HEK293 (cell line): ENCODE measurements at regions not wholly inside any gene's neighbourhood (a gene's known extent, or its start where the extent isn't known, plus 50 kb on each side); places are given as distances from the start of the nearest gene placed in this dataset.

ENCODE experiments used
- CTCF ChIA-PET: fragments of 350-600 bp; formaldehyde crosslinking; extraction: SDS; loops from one replicate; lab custom pipeline; 2021; ENCODE audit warnings: antibody characterized with exemption; lab: Yijun Ruan, JAX
- POLR2A ChIA-PET: fragments of 300-600 bp; formaldehyde crosslinking; extraction: SDS; loops from one replicate; lab custom pipeline; 2020; ENCODE audit warnings: antibody characterized with exemption, inconsistent platforms; lab: Yijun Ruan, JAX
- H3K27ac ChIP-seq: fragments of 200-500 bp; sonication (Bioruptor generic); 2 replicates; pipeline ENCODE4 v1.5.1; 2014; ENCODE audit warnings: low read depth, low read length, control low read depth, inconsistent platforms; ENCODE audit errors: extremely low read depth
- H3K36me3 ChIP-seq, 2 experiments: fragments of 200-500 bp in 1 of 2; sonication (Bioruptor generic) in 1 of 2; 1 replicate in 1 of 2; 2 replicates in 1 of 2; pipeline ENCODE4 v1.5.1; 2014 to 2017; ENCODE audit warnings: inconsistent platforms in 2 of 2, low read length in 2 of 2; ENCODE audit not compliant: control insufficient read depth in 2 of 2, insufficient read depth in 1 of 2
- H3K4me1 ChIP-seq: fragments of 200-500 bp; sonication (Bioruptor generic); 2 replicates; pipeline ENCODE4 v1.5.1; 2014; ENCODE audit warnings: mild to moderate bottlenecking, low read length, inconsistent platforms; ENCODE audit not compliant: control insufficient read depth, insufficient read depth
- H3K4me3 ChIP-seq: 2 replicates; pipeline ENCODE4 v1.5.1; 2011; ENCODE audit warnings: low read depth, mild to moderate bottlenecking, control low read depth, low read length, moderate library complexity
- H3K9me3 ChIP-seq: fragments of 200-500 bp; sonication (Bioruptor generic); 2 replicates; pipeline ENCODE4 v1.5.1; 2014; ENCODE audit warnings: low read depth, low read length, inconsistent platforms; ENCODE audit not compliant: control insufficient read depth, insufficient read depth
- KLF9 ChIP-seq: fragments of 450-650 bp; formaldehyde crosslinking; IDR thresholded peaks from 2 replicates; pipeline ENCODE4 v1.5.1; 2016; ENCODE audit warnings: missing biosample characterization, missing genetic modification characterization, low read depth
- OVOL3 ChIP-seq: fragments of 450-650 bp; formaldehyde crosslinking; IDR thresholded peaks from 2 replicates; pipeline ENCODE4 v1.5.1; 2016; ENCODE audit warnings: missing biosample characterization, missing genetic modification characterization
- ZBTB8A ChIP-seq: fragments of 450-650 bp; formaldehyde crosslinking; IDR thresholded peaks from 2 replicates; pipeline ENCODE4 v1.5.1; 2016; ENCODE audit warnings: missing biosample characterization, missing genetic modification characterization
- ZFP37 ChIP-seq: fragments of 450-650 bp; formaldehyde crosslinking; IDR thresholded peaks from 2 replicates; pipeline ENCODE4 v1.5.1; 2016; ENCODE audit warnings: missing biosample characterization, missing genetic modification characterization
- ZNF112 ChIP-seq: fragments of 450-650 bp; formaldehyde crosslinking; IDR thresholded peaks from 2 replicates; pipeline ENCODE4 v1.5.0; 2017; ENCODE audit warnings: missing biosample characterization, missing genetic modification characterization
- ZNF140 ChIP-seq: fragments of 450-650 bp; formaldehyde crosslinking; IDR thresholded peaks from 2 replicates; pipeline ENCODE4 v1.5.1; 2016; ENCODE audit warnings: missing biosample characterization, missing genetic modification characterization
- ZNF146 ChIP-seq: fragments of 450-650 bp; formaldehyde crosslinking; IDR thresholded peaks from 2 replicates; pipeline ENCODE4 v1.5.1; 2016; ENCODE audit warnings: missing biosample characterization, missing genetic modification characterization
- ZNF202 ChIP-seq: fragments of 450-650 bp; formaldehyde crosslinking; IDR thresholded peaks from 2 replicates; pipeline ENCODE4 v1.5.1; 2016; ENCODE audit warnings: missing biosample characterization, missing genetic modification characterization, borderline replicate concordance
- ZNF223 ChIP-seq: fragments of 450-650 bp; formaldehyde crosslinking; IDR thresholded peaks from 2 replicates; pipeline ENCODE4 v1.5.1; 2016; ENCODE audit warnings: missing biosample characterization, missing genetic modification characterization
- ZNF24 ChIP-seq: fragments of 450-650 bp; formaldehyde crosslinking; IDR thresholded peaks from 2 replicates; pipeline ENCODE4 v1.5.1; 2016; ENCODE audit warnings: missing biosample characterization, missing genetic modification characterization
- ZNF266 ChIP-seq: fragments of 450-650 bp; formaldehyde crosslinking; IDR thresholded peaks from 2 replicates; pipeline ENCODE4 v1.5.1; 2016; ENCODE audit warnings: missing biosample characterization, missing genetic modification characterization, low read depth
- ZNF292 ChIP-seq: fragments of 450-650 bp; formaldehyde crosslinking; IDR thresholded peaks from 2 replicates; pipeline ENCODE4 v1.5.1; 2016; ENCODE audit warnings: low read depth, missing biosample characterization, missing genetic modification characterization, borderline replicate concordance
- ZNF350 ChIP-seq: fragments of 450-650 bp; formaldehyde crosslinking; IDR thresholded peaks from 2 replicates; pipeline ENCODE4 v1.5.0; 2017; ENCODE audit warnings: missing biosample characterization, mild to moderate bottlenecking, missing genetic modification characterization
- ZNF433 ChIP-seq: fragments of 450-650 bp; formaldehyde crosslinking; IDR thresholded peaks from 2 replicates; pipeline ENCODE4 v1.5.1; 2016; ENCODE audit warnings: missing biosample characterization, missing genetic modification characterization, low read depth
- ZNF510 ChIP-seq: fragments of 450-650 bp; formaldehyde crosslinking; IDR thresholded peaks from 2 replicates; pipeline ENCODE4 v1.5.1; 2018; ENCODE audit warnings: mild to moderate bottlenecking, missing genetic modification characterization, missing biosample characterization; ENCODE audit not compliant: insufficient replicate concordance
- ZNF521 ChIP-seq: fragments of 450-650 bp; formaldehyde crosslinking; IDR thresholded peaks from 2 replicates; pipeline ENCODE4 v1.5.1; 2017; ENCODE audit warnings: missing biosample characterization, mild to moderate bottlenecking, missing genetic modification characterization
- ZNF654 ChIP-seq: fragments of 450-650 bp; formaldehyde crosslinking; IDR thresholded peaks from 2 replicates; pipeline ENCODE4 v1.5.1; 2016; ENCODE audit warnings: low read depth, missing biosample characterization, missing genetic modification characterization
- ZNF701 ChIP-seq: fragments of 450-650 bp; formaldehyde crosslinking; IDR thresholded peaks from 2 replicates; pipeline ENCODE4 v1.5.1; 2016; ENCODE audit warnings: missing biosample characterization, missing genetic modification characterization
- ZNF777 ChIP-seq: fragments of 450-650 bp; formaldehyde crosslinking; IDR thresholded peaks from 2 replicates; pipeline ENCODE4 v1.5.1; 2017; ENCODE audit warnings: missing biosample characterization, missing genetic modification characterization, borderline replicate concordance
- ZNF837 ChIP-seq: fragments of 450-650 bp; formaldehyde crosslinking; IDR thresholded peaks from 2 replicates; pipeline ENCODE4 v1.5.1; 2016; ENCODE audit warnings: missing biosample characterization, missing genetic modification characterization
- TF ChIP-seq, protein P1 (sequence below): fragments of 450-650 bp; formaldehyde crosslinking; IDR thresholded peaks from 2 replicates; pipeline ENCODE4 v1.5.1; 2016; ENCODE audit warnings: missing biosample characterization, missing genetic modification characterization
- TF ChIP-seq, protein P2 (sequence below): IDR thresholded peaks from 2 replicates; pipeline ENCODE4 v1.6.1; 2011; ENCODE audit warnings: mild to moderate bottlenecking, low read depth, low read length, borderline replicate concordance
- TF ChIP-seq, protein P3 (sequence below): fragments of 450-650 bp; formaldehyde crosslinking; IDR thresholded peaks from 2 replicates; pipeline ENCODE4 v1.5.1; 2017; ENCODE audit warnings: missing biosample characterization, missing genetic modification characterization
- TF ChIP-seq, protein P4 (sequence below): fragments of 450-650 bp; formaldehyde crosslinking; IDR thresholded peaks from 2 replicates; pipeline ENCODE4 v1.5.1; 2017; ENCODE audit warnings: missing biosample characterization, missing genetic modification characterization

DNA sequence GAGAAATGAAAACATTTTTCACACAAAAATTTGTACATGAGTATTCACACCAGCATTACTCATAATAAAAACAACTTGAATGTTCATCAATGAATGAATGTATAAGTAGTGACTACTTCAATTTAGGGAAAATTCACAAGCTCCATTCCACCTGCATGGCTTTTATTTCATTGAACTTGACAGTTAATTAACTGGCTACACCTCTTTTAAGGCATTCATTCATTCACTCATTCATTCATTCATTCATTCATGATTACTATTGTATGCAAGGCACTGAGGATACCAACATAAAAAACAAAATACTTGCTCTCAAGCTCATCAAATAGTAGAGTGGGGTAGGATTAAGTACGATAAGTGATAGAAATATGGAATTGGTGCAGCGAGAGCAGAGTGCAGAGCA lies 198.3 kb upstream of the DLGAP1 start:
- POLR2A ChIA-PET: no interaction called here
- H3K27ac ChIP-seq: no peak overlapping the region
- H3K4me1 ChIP-seq: no peaks in the 10 kb centered on the region
- H3K9me3 ChIP-seq: no peaks in the 10 kb centered on the region
- TF ChIP-seq ZNF292 (tag by site-specific recombination) (no peak), ZNF146 (no peak)
- TF ChIP-seq, protein P1, sequence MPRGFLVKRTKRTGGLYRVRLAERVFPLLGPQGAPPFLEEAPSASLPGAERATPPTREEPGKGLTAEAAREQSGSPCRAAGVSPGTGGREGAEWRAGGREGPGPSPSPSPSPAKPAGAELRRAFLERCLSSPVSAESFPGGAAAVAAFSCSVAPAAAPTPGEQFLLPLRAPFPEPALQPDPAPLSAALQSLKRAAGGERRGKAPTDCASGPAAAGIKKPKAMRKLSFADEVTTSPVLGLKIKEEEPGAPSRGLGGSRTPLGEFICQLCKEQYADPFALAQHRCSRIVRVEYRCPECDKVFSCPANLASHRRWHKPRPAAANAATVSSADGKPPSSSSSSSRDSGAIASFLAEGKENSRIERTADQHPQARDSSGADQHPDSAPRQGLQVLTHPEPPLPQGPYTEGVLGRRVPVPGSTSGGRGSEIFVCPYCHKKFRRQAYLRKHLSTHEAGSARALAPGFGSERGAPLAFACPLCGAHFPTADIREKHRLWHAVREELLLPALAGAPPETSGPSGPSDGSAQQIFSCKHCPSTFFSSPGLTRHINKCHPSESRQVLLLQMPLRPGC (tag by site-specific recombination): no peak
- no peaks in the 10 kb centered on the region for H3K36me3 ChIP-seq
- CTCF ChIA-PET: no interaction called here
- H3K4me3 ChIP-seq: no peak overlapping the region

DNA sequence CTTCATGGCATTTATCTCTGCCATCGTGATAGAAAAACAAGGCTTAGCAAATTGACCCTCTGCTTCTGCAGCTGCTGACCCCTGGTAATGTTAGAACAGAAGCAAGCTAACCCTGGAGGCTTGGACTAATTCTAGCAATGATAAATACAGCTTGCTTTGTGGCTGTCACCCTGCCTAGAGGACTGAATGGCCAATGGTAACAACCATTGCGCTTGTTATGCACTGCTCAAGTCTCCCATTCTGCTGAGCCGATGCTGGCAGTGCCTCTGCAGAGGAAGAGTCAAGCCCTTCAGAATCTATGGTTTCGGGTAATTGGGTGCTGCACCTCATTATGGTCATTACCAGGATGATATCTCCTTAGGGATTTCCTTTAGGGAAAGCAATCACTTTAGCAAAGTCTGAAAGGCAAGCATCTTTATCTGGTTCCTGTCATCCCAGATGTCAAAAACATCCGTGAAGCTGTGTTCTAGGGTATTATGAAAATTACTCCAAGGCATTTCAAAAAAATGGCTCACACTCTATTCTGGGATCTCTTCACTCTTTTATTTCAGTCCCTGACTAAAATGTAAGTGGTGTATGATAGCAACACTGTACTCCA lies 186.8 kb upstream of the DLGAP1 start:
- no peak for TF ChIP-seq ZNF266 (tag by site-specific recombination)
- no peak for TF ChIP-seq ZFP37
- TF ChIP-seq ZNF521 (tag by site-specific recombination): no peak
- no peak for TF ChIP-seq ZNF112 (tag by site-specific recombination)
- TF ChIP-seq OVOL3: no peak
- no peak for TF ChIP-seq ZNF837 (tag by site-specific recombination)
- TF ChIP-seq KLF9 (tag by site-specific recombination): no peak
- TF ChIP-seq ZNF350 (tag by site-specific recombination): no peak
- TF ChIP-seq ZBTB8A (tag by site-specific recombination): no peak
- TF ChIP-seq ZNF223: no peak
- TF ChIP-seq, protein P2, sequence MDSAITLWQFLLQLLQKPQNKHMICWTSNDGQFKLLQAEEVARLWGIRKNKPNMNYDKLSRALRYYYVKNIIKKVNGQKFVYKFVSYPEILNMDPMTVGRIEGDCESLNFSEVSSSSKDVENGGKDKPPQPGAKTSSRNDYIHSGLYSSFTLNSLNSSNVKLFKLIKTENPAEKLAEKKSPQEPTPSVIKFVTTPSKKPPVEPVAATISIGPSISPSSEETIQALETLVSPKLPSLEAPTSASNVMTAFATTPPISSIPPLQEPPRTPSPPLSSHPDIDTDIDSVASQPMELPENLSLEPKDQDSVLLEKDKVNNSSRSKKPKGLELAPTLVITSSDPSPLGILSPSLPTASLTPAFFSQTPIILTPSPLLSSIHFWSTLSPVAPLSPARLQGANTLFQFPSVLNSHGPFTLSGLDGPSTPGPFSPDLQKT: no peak
- TF ChIP-seq ZNF510 (tag by site-specific recombination): no peak
- TF ChIP-seq ZNF24 (tag by site-specific recombination): no peak
- no peak for TF ChIP-seq ZNF701 (tag by site-specific recombination)
- no peak for TF ChIP-seq ZNF202 (tag by site-specific recombination)
- Histone ChIP-seq H3K36me3 (no peaks in the 10 kb centered on the region), H3K4me1 (no peaks in the 10 kb centered on the region), H3K4me3 (no peak overlapping the region), H3K27ac (no peak overlapping the region), H3K9me3 (no peaks in the 10 kb centered on the region)
- ChIA-PET POLR2A (no interaction called here), CTCF (no interaction called here)

DNA sequence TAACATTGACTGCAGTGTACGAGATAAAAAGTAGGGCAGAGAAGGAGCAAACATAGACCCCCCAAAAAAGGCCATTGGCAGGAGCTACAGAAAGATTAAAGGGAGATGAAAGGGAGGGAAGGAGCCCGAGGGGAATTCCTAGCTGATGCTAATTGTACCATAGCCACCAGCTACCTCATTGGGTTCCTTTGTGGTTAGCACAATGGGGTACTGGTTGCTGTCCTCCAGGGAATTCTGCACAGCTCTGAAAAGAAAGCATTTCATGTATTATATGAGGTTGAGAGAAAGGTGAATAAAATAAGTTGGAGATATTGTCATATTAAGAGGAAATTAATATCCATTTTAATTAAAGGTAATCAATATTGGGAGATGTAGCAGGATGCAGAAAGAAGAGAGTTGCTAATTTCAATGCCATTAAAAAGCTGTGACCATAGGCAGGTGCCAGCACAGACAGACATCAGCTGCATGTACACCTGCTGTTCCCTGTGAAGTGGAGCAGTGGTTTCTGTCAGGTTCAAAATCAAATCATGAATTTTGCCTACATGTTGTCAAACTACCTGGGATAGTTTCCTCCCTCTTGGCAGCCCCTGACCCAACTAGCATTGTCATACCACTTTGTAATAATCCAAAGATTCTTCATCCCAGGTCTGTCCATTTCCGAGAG lies 185.4 kb upstream of the DLGAP1 start:
- no peak overlapping the region for H3K4me3 ChIP-seq
- POLR2A ChIA-PET: no interaction called here
- no peaks in the 10 kb centered on the region for H3K4me1 ChIP-seq
- TF ChIP-seq ZNF140 (tag by site-specific recombination): no peak
- TF ChIP-seq ZNF777 (tag by site-specific recombination): no peak
- TF ChIP-seq, protein P3, sequence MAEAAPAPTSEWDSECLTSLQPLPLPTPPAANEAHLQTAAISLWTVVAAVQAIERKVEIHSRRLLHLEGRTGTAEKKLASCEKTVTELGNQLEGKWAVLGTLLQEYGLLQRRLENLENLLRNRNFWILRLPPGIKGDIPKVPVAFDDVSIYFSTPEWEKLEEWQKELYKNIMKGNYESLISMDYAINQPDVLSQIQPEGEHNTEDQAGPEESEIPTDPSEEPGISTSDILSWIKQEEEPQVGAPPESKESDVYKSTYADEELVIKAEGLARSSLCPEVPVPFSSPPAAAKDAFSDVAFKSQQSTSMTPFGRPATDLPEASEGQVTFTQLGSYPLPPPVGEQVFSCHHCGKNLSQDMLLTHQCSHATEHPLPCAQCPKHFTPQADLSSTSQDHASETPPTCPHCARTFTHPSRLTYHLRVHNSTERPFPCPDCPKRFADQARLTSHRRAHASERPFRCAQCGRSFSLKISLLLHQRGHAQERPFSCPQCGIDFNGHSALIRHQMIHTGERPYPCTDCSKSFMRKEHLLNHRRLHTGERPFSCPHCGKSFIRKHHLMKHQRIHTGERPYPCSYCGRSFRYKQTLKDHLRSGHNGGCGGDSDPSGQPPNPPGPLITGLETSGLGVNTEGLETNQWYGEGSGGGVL (tag by site-specific recombination): no peak
- TF ChIP-seq, protein P1 (tag by site-specific recombination): no peak
- TF ChIP-seq ZNF654 (tag by site-specific recombination): no peak
- TF ChIP-seq, protein P4, sequence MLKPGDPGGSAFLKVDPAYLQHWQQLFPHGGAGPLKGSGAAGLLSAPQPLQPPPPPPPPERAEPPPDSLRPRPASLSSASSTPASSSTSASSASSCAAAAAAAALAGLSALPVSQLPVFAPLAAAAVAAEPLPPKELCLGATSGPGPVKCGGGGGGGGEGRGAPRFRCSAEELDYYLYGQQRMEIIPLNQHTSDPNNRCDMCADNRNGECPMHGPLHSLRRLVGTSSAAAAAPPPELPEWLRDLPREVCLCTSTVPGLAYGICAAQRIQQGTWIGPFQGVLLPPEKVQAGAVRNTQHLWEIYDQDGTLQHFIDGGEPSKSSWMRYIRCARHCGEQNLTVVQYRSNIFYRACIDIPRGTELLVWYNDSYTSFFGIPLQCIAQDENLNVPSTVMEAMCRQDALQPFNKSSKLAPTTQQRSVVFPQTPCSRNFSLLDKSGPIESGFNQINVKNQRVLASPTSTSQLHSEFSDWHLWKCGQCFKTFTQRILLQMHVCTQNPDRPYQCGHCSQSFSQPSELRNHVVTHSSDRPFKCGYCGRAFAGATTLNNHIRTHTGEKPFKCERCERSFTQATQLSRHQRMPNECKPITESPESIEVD (tag by site-specific recombination): no peak
- no peak for TF ChIP-seq ZNF433 (tag by site-specific recombination)

More for the DNA sequence above, 185.4 kb upstream of the DLGAP1 start:
- H3K36me3 ChIP-seq: no peaks in the 10 kb centered on the region
- CTCF ChIA-PET: interaction anchor here (0.6 kb wide), 1 partner anchor 577 kb away, joined by 3 read pairs; no protein-coding TSS in a partner anchor
- no peak overlapping the region for H3K27ac ChIP-seq
- no peaks in the 10 kb centered on the region for H3K9me3 ChIP-seq
